ENCODE measurements at regions not wholly inside any gene's neighbourhood (a gene's known extent, or its start where the extent isn't known, plus 50 kb on each side); places are given as distances from the start of the nearest gene placed in this dataset.

- no peak for DNase-seq
- no peak overlapping the region for H3K27ac ChIP-seq (ENCODE audit: low read length)
- no peaks in the 10 kb centered on the region for H3K9me3 ChIP-seq (ENCODE audit: control insufficient read depth, low read depth, low read length)
- no peaks in the 10 kb centered on the region for H3K4me1 ChIP-seq (ENCODE audit: control insufficient read depth, insufficient read depth, low read length)
- no peak overlapping the region for H3K4me3 ChIP-seq (ENCODE audit: low read length)
- WGBS (ENCODE audit: insufficient coverage, low lambda C conversion rate): 75% methylated on average over 3 of the region's 5 CpGs
- no peaks in the 10 kb centered on the region for H3K27me3 ChIP-seq (ENCODE audit: control insufficient read depth, insufficient read depth, low read length)
- H3K36me3 ChIP-seq (ENCODE audit: control insufficient read depth, insufficient read depth, low read length): no peaks in the 10 kb centered on the region
Measured at GRCh38 chr14:82879949-82880535, 1346.4 kb upstream of the SEL1L start.

GRCh38 chr14:82886670-82887069, 1353.0 kb upstream of the SEL1L start:
- H3K4me1 ChIP-seq (ENCODE audit: control insufficient read depth, insufficient read depth, low read length): no peaks in the 10 kb centered on the region

GRCh38 chr14:82889701-82890100, 1356.0 kb upstream of the SEL1L start:
- no peak for DNase-seq
- H3K4me1 ChIP-seq (ENCODE audit: control insufficient read depth, insufficient read depth, low read length): no peaks in the 10 kb centered on the region
- no peaks in the 10 kb centered on the region for H3K36me3 ChIP-seq (ENCODE audit: control insufficient read depth, insufficient read depth, low read length)
- no peaks in the 10 kb centered on the region for H3K9me3 ChIP-seq (ENCODE audit: control insufficient read depth, low read depth, low read length)
- H3K27me3 ChIP-seq (ENCODE audit: control insufficient read depth, insufficient read depth, low read length): no peaks in the 10 kb centered on the region
- H3K27ac ChIP-seq (ENCODE audit: low read length): no peak overlapping the region
- no peak overlapping the region for H3K4me3 ChIP-seq (ENCODE audit: low read length)

More at GRCh38 chr14:82886670-82887069, 1353.0 kb upstream of the SEL1L start:
- Histone ChIP-seq H3K27ac (ENCODE audit: low read length) (no peak overlapping the region), H3K4me3 (ENCODE audit: low read length) (no peak overlapping the region), H3K9me3 (ENCODE audit: control insufficient read depth, low read depth, low read length) (no peaks in the 10 kb centered on the region), H3K36me3 (ENCODE audit: control insufficient read depth, insufficient read depth, low read length) (no peaks in the 10 kb centered on the region), H3K27me3 (ENCODE audit: control insufficient read depth, insufficient read depth, low read length) (no peaks in the 10 kb centered on the region)
- WGBS (ENCODE audit: insufficient coverage, low lambda C conversion rate): no CpG with 5 or more reads among the region's 1 CpG
- no peak for DNase-seq

DNA sequence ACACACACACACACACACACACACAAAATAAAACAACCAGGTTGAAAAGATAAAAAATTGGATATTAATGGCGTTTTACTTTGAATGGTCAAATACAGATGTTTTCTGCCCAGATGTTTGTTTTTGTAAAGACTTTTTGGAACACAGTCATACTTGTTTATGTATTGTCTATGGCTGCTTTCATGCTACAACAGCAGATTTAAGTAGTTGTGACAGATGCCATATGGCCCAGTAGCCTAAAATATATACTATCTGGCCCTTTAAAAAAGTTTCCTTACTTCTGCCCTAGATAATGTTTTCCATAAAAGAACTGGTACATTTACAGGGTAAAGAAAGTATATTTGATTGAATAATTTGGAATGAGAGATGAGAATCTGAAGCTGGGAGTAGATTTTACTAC, 1362.8 kb upstream of the SEL1L start:
- Histone ChIP-seq H3K9me3 (ENCODE audit: control insufficient read depth, low read depth, low read length) (no peaks in the 10 kb centered on the region), H3K27me3 (ENCODE audit: control insufficient read depth, insufficient read depth, low read length) (no peaks in the 10 kb centered on the region), H3K36me3 (ENCODE audit: control insufficient read depth, insufficient read depth, low read length) (no peaks in the 10 kb centered on the region), H3K4me1 (ENCODE audit: control insufficient read depth, insufficient read depth, low read length) (no peaks in the 10 kb centered on the region), H3K4me3 (ENCODE audit: low read length) (no peak overlapping the region), H3K27ac (ENCODE audit: low read length) (no peak overlapping the region)
- WGBS (ENCODE audit: insufficient coverage, low lambda C conversion rate): no CpG with 5 or more reads among the region's 1 CpG
- DNase-seq: no peak

DNA sequence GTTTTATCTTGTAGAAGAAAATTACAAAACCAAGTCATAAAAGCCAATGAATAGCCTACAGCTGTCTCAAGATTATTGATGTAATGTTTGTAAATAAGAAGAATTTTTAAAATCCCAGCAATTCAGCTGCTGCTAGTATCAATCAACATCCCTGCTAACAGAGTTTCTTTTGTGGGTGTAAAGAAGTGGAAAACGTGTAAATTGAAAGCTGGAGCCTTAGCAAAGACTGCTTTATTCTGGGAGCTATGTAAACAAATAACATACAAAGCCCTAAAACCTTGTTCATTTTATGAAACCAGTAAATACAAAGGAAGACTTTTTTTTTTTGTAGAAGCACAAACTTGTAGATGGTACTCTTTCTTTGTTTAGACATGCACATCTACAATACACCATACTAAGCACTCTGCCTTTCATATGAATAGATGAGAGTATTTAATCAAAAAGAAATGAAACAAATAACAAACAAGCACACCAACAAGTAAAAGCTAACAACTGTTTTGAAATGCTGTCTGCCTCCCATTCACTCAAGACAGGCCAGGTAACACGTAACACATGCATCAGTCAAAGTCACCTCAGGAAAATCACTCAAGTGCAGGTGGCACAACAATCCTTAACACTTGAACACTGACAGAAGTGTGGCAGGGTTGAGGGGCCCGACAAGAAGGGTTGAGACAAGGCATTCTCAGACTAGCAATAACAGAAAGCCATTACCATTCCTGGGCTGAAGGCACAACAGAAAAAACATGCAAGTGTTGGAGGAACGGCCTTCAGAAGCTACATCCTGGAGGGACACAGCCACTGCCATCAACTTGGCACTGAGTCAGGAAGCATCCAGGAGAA, 1364.0 kb upstream of the SEL1L start:
- Histone ChIP-seq H3K4me1 (ENCODE audit: control insufficient read depth, insufficient read depth, low read length) (no peaks in the 10 kb centered on the region), H3K36me3 (ENCODE audit: control insufficient read depth, insufficient read depth, low read length) (no peaks in the 10 kb centered on the region), H3K4me3 (ENCODE audit: low read length) (no peak overlapping the region), H3K27ac (ENCODE audit: low read length) (no peak overlapping the region), H3K9me3 (ENCODE audit: control insufficient read depth, low read depth, low read length) (no peaks in the 10 kb centered on the region), H3K27me3 (ENCODE audit: control insufficient read depth, insufficient read depth, low read length) (no peaks in the 10 kb centered on the region)
- WGBS (ENCODE audit: insufficient coverage, low lambda C conversion rate): no CpG with 5 or more reads among the region's 4 CpGs
- no peak for DNase-seq

DNA sequence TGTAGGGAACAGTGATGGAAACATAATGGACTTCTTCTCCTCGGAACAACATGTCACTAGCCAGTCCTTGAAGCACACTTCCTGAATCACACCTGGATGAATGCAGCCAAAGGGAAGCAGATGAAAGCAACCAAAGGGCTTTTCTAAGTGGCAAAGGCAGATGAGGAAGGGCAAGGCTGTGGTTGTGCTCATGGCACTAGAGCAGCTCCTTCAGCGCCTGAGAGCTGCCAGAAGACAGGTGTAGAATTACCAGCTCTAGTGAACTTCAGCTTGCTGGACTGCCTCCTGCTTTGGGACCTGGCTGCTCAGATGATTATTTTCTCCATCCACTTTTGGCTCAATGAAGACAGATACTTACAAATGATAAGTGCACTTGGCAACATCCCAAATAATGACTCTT, 1372.1 kb upstream of the SEL1L start:
- H3K27ac ChIP-seq (ENCODE audit: low read length): no peak overlapping the region
- no peaks in the 10 kb centered on the region for H3K4me1 ChIP-seq (ENCODE audit: control insufficient read depth, insufficient read depth, low read length)
- H3K4me3 ChIP-seq (ENCODE audit: low read length): no peak overlapping the region
- no peaks in the 10 kb centered on the region for H3K9me3 ChIP-seq (ENCODE audit: control insufficient read depth, low read depth, low read length)
- no peak for DNase-seq
- no peaks in the 10 kb centered on the region for H3K36me3 ChIP-seq (ENCODE audit: control insufficient read depth, insufficient read depth, low read length)
- no peaks in the 10 kb centered on the region for H3K27me3 ChIP-seq (ENCODE audit: control insufficient read depth, insufficient read depth, low read length)
- WGBS (ENCODE audit: insufficient coverage, low lambda C conversion rate): no CpG with 5 or more reads among the region's 2 CpGs

- no peaks in the 10 kb centered on the region for H3K27me3 ChIP-seq (ENCODE audit: control insufficient read depth, insufficient read depth, low read length)
- WGBS (ENCODE audit: insufficient coverage, low lambda C conversion rate): 78% methylated on average over 1 of the region's 2 CpGs
- H3K36me3 ChIP-seq (ENCODE audit: control insufficient read depth, insufficient read depth, low read length): no peaks in the 10 kb centered on the region
- DNase-seq: no peak
- H3K4me1 ChIP-seq (ENCODE audit: control insufficient read depth, insufficient read depth, low read length): no peaks in the 10 kb centered on the region
- H3K9me3 ChIP-seq (ENCODE audit: control insufficient read depth, low read depth, low read length): no peaks in the 10 kb centered on the region
- H3K27ac ChIP-seq (ENCODE audit: low read length): no peak overlapping the region
- H3K4me3 ChIP-seq (ENCODE audit: low read length): no peak overlapping the region
Measured at GRCh38 chr14:82911930-82912329, 1378.3 kb upstream of the SEL1L start.

GRCh38 chr14:82913396-82913795, 1379.7 kb upstream of the SEL1L start:
- no peak overlapping the region for H3K27ac ChIP-seq (ENCODE audit: low read length)
- H3K36me3 ChIP-seq (ENCODE audit: control insufficient read depth, insufficient read depth, low read length): no peaks in the 10 kb centered on the region
- H3K4me3 ChIP-seq (ENCODE audit: low read length): no peak overlapping the region
- DNase-seq: no peak
- H3K27me3 ChIP-seq (ENCODE audit: control insufficient read depth, insufficient read depth, low read length): no peaks in the 10 kb centered on the region
- no peaks in the 10 kb centered on the region for H3K9me3 ChIP-seq (ENCODE audit: control insufficient read depth, low read depth, low read length)
- H3K4me1 ChIP-seq (ENCODE audit: control insufficient read depth, insufficient read depth, low read length): no peaks in the 10 kb centered on the region

- Histone ChIP-seq H3K4me1 (ENCODE audit: control insufficient read depth, insufficient read depth, low read length) (no peaks in the 10 kb centered on the region), H3K27ac (ENCODE audit: low read length) (no peak overlapping the region), H3K9me3 (ENCODE audit: control insufficient read depth, low read depth, low read length) (no peaks in the 10 kb centered on the region), H3K36me3 (ENCODE audit: control insufficient read depth, insufficient read depth, low read length) (no peaks in the 10 kb centered on the region), H3K4me3 (ENCODE audit: low read length) (no peak overlapping the region), H3K27me3 (ENCODE audit: control insufficient read depth, insufficient read depth, low read length) (no peaks in the 10 kb centered on the region)
- no peak for DNase-seq
- WGBS (ENCODE audit: insufficient coverage, low lambda C conversion rate): no CpG with 5 or more reads among the region's 3 CpGs
Measured at GRCh38 chr14:82915381-82915780, 1381.7 kb upstream of the SEL1L start.

- Histone ChIP-seq H3K36me3 (ENCODE audit: control insufficient read depth, insufficient read depth, low read length) (no peaks in the 10 kb centered on the region), H3K4me1 (ENCODE audit: control insufficient read depth, insufficient read depth, low read length) (no peaks in the 10 kb centered on the region), H3K27ac (ENCODE audit: low read length) (no peak overlapping the region), H3K27me3 (ENCODE audit: control insufficient read depth, insufficient read depth, low read length) (no peaks in the 10 kb centered on the region), H3K9me3 (ENCODE audit: control insufficient read depth, low read depth, low read length) (no peaks in the 10 kb centered on the region), H3K4me3 (ENCODE audit: low read length) (no peak overlapping the region)
- WGBS (ENCODE audit: insufficient coverage, low lambda C conversion rate): no CpG with 5 or more reads among the region's 1 CpG
- no peak for DNase-seq
Measured at GRCh38 chr14:82935691-82936090, 1402.0 kb upstream of the SEL1L start.

- Histone ChIP-seq H3K9me3 (ENCODE audit: control insufficient read depth, low read depth, low read length) (no peaks in the 10 kb centered on the region), H3K27me3 (ENCODE audit: control insufficient read depth, insufficient read depth, low read length) (no peaks in the 10 kb centered on the region), H3K36me3 (ENCODE audit: control insufficient read depth, insufficient read depth, low read length) (no peaks in the 10 kb centered on the region), H3K4me1 (ENCODE audit: control insufficient read depth, insufficient read depth, low read length) (no peaks in the 10 kb centered on the region), H3K4me3 (ENCODE audit: low read length) (no peak overlapping the region), H3K27ac (ENCODE audit: low read length) (no peak overlapping the region)
- DNase-seq: no peak
Measured at GRCh38 chr14:82951171-82951570, 1417.5 kb upstream of the SEL1L start.
